Aorta (tissue), 5 donors: ENCODE measurements at regions not wholly inside any gene's neighbourhood (a gene's known extent, or its start where the extent isn't known, plus 50 kb on each side); places are given as distances from the start of the nearest gene placed in this dataset.

Experiments
- ATAC-seq: fragments of 200-7000 bp; cut with Tn5 transposase; one replicate; pipeline ENCODE4 v1.9.1; 2022; ENCODE audit warnings: moderate library complexity; ENCODE audit not compliant: low FRiP score
- DNase-seq, 2 donors: peaks; one replicate each; pipeline ENCODE4 v3.0.0-alpha.2; 2020
- H3K27ac ChIP-seq, 2 donors: one replicate each; pipeline ENCODE4 v1.5.1; 2013; ENCODE audit warnings: low read length in 2 of 2, mild to moderate bottlenecking in 2 of 2, moderate library complexity in 2 of 2, control low read depth in 1 of 2, inconsistent platforms in 1 of 2, low read depth in 1 of 2
- H3K27me3 ChIP-seq, 2 donors: one replicate each; pipeline ENCODE4 v1.6.1; 2013; ENCODE audit warnings: control low read depth in 1 of 2, low read length in 1 of 2, mild to moderate bottlenecking in 1 of 2, moderate library complexity in 1 of 2; ENCODE audit not compliant: insufficient read depth in 2 of 2, control insufficient read depth in 1 of 2
- H3K36me3 ChIP-seq, 2 donors: one replicate each; pipeline ENCODE4 v1.6.1; 2013; ENCODE audit warnings: control low read depth in 1 of 2, low read length in 1 of 2, mild to moderate bottlenecking in 1 of 2; ENCODE audit not compliant: insufficient read depth in 2 of 2, control insufficient read depth in 1 of 2
- H3K4me1 ChIP-seq, 2 donors: one replicate each; pipeline ENCODE4 v1.6.1; 2013; ENCODE audit warnings: low read length in 2 of 2, control low read depth in 1 of 2, mild to moderate bottlenecking in 1 of 2, moderate library complexity in 1 of 2; ENCODE audit not compliant: insufficient read depth in 2 of 2, control insufficient read depth in 1 of 2
- H3K4me3 ChIP-seq, 2 donors: one replicate each; pipeline ENCODE4 v1.5.1; 2013; ENCODE audit warnings: low read length in 2 of 2, control low read depth in 1 of 2, mild to moderate bottlenecking in 1 of 2
- H3K9me3 ChIP-seq: one replicate; pipeline ENCODE4 v1.6.1; 2013; ENCODE audit warnings: mild to moderate bottlenecking, low read length; ENCODE audit not compliant: control insufficient read depth
- WGBS, 2 donors: extraction: QIAGEN DNeasy Blood & Tissue Kit; methylation state at CpG; one replicate each; pipeline ENCODE4 v1.1.7; 2013; 5-methylcytosine and 5-hydroxymethylcytosine counted together
- intact Hi-C, 2 donors: fragments of 100-400 bp; cut with DNase I; formaldehyde crosslinking; loops; one replicate each; pipeline versions ENCODE4 v1.14.2 to v1.15.0; 2022
- donor health status: healthy with polysubstance abuse.
- donor health status: Bipolar disorder and iron deficiency.
- donor health status: DM: no; HTN: no; CAD: no.
- donor health status: DM: no; HTN: no; CAD: no.
- donor health status: DM: yes; HTN: yes; CAD: no.

- ATAC-seq, result no peak
- intact Hi-C loops, result no loop called here
- Histone ChIP-seq H3K4me1 (no peaks in the 10 kb centered on the region), H3K9me3 (no peaks in the 10 kb centered on the region), H3K36me3 (no peaks in the 10 kb centered on the region), H3K4me3 (no peak overlapping the region), H3K27ac (no peak overlapping the region), H3K27me3 (no peaks in the 10 kb centered on the region)
- WGBS, 2 donors, result 77 to 89% methylated on average over 3 of the region's 3 CpGs
- no peak for DNase-seq
Observed at GRCh38 chr4:100722866-100723459, 205.1 kb upstream of the EMCN start.

- Histone ChIP-seq H3K4me3 (no peak overlapping the region), H3K27me3 (no peaks in the 10 kb centered on the region), H3K27ac (no peak overlapping the region), H3K4me1 (no peaks in the 10 kb centered on the region), H3K9me3 (no peaks in the 10 kb centered on the region), H3K36me3 (no peaks in the 10 kb centered on the region)
- DNase-seq (no peak), ATAC-seq (no peak)
- WGBS, 2 donors, result 19 to 56% methylated on average over 2 of the region's 2 CpGs
- intact Hi-C loops, result no loop called here
Observed at GRCh38 chr4:100722133-100722532, 204.3 kb upstream of the EMCN start.

- ATAC-seq (no peak), DNase-seq (no peak)
- Histone ChIP-seq H3K27ac (no peak overlapping the region), H3K9me3 (no peaks in the 10 kb centered on the region), H3K4me1 (no peaks in the 10 kb centered on the region), H3K27me3 (no peaks in the 10 kb centered on the region), H3K4me3 (no peak overlapping the region), H3K36me3 (no peaks in the 10 kb centered on the region)
- intact Hi-C loops, result no loop called here
Observed at GRCh38 chr4:100721490-100721889, 203.7 kb upstream of the EMCN start.

GRCh38 chr4:100721077-100721476 lies 203.3 kb upstream of the EMCN start:
- Histone ChIP-seq H3K36me3 (no peaks in the 10 kb centered on the region), H3K27ac (no peak overlapping the region), H3K4me1 (no peaks in the 10 kb centered on the region), H3K4me3 (no peak overlapping the region), H3K27me3 (no peaks in the 10 kb centered on the region), H3K9me3 (no peaks in the 10 kb centered on the region)
- DNase-seq (no peak), ATAC-seq (no peak)
- intact Hi-C loops, result no loop called here
- 66% methylated on average over 2 of the region's 2 CpGs for WGBS, 2 donors

- ATAC-seq, result no peak
- Histone ChIP-seq H3K9me3 (no peaks in the 10 kb centered on the region), H3K4me1 (no peaks in the 10 kb centered on the region), H3K27ac (no peak overlapping the region), H3K27me3 (no peaks in the 10 kb centered on the region), H3K4me3 (no peak overlapping the region), H3K36me3 (no peaks in the 10 kb centered on the region)
- 85 to 87% methylated on average over 5 of the region's 5 CpGs for WGBS, 2 donors
- intact Hi-C loops, result no loop called here
- DNase-seq, result no peak
Observed at GRCh38 chr4:100716416-100716815, 198.6 kb upstream of the EMCN start.

- ATAC-seq, result no peak
- WGBS, 2 donors, result 68 to 70% methylated on average over 4 of the region's 4 CpGs
Observed at GRCh38 chr4:100708776-100709175, 191.0 kb upstream of the EMCN start.

GRCh38 chr4:100707786-100708185 lies 190.0 kb upstream of the EMCN start:
- DNase-seq (no peak), ATAC-seq (no peak)
- H3K27ac ChIP-seq, result no peak overlapping the region
- H3K27me3 ChIP-seq, result no peaks in the 10 kb centered on the region
- no peak overlapping the region for H3K4me3 ChIP-seq
- no peaks in the 10 kb centered on the region for H3K36me3 ChIP-seq
- intact Hi-C loops, result no loop called here
- no peaks in the 10 kb centered on the region for H3K9me3 ChIP-seq
- H3K4me1 ChIP-seq, result no peaks in the 10 kb centered on the region
- WGBS, 2 donors, result 96% methylated on average over 1 of the region's 1 CpG

More at GRCh38 chr4:100708776-100709175, 191.0 kb upstream of the EMCN start:
- DNase-seq, result no peak
- Histone ChIP-seq H3K36me3 (no peaks in the 10 kb centered on the region), H3K4me1 (no peaks in the 10 kb centered on the region), H3K9me3 (no peaks in the 10 kb centered on the region), H3K4me3 (no peak overlapping the region), H3K27me3 (no peaks in the 10 kb centered on the region), H3K27ac (no peak overlapping the region)
- intact Hi-C loops, result no loop called here

- 15 to 19% methylated on average over 4 of the region's 4 CpGs for WGBS, 2 donors
Observed at GRCh38 chr4:100696531-100696930, 178.7 kb upstream of the EMCN start.

GRCh38 chr4:100695871-100696270 lies 178.0 kb upstream of the EMCN start:
- Histone ChIP-seq H3K27ac (no peak overlapping the region), H3K9me3 (no peaks in the 10 kb centered on the region), H3K36me3 (no peaks in the 10 kb centered on the region), H3K27me3 (no peaks in the 10 kb centered on the region), H3K4me3 (no peak overlapping the region), H3K4me1 (no peaks in the 10 kb centered on the region)
- DNase-seq (no peak), ATAC-seq (no peak)
- WGBS, 2 donors, result 44 to 63% methylated on average over 1 of the region's 1 CpG
- intact Hi-C loops, result no loop called here

More at GRCh38 chr4:100696531-100696930, 178.7 kb upstream of the EMCN start:
- H3K27ac ChIP-seq, result no peak overlapping the region
- no peaks in the 10 kb centered on the region for H3K27me3 ChIP-seq
- H3K9me3 ChIP-seq, result no peaks in the 10 kb centered on the region
- no peaks in the 10 kb centered on the region for H3K36me3 ChIP-seq
- intact Hi-C loops, result no loop called here
- no peaks in the 10 kb centered on the region for H3K4me1 ChIP-seq
- ATAC-seq (no peak), DNase-seq (no peak)
- H3K4me3 ChIP-seq, result no peak overlapping the region
